Endothelial cell of umbilical vein (primary cell): ENCODE measurements at regions not wholly inside any gene's neighbourhood (a gene's known extent, or its start where the extent isn't known, plus 50 kb on each side); places are given as distances from the start of the nearest gene placed in this dataset.

Experiments
- BruUV-seq: library from RNA; stranded (reverse); fragments of 400-500 nt; replicated peaks from 2 replicates; lab custom pipeline; 2021; lab: Mats Ljungman, UMichigan
- CTCF ChIA-PET: fragments of 300-600, 350-600 bp; sonication (Branson Sonifier 250); formaldehyde crosslinking; loops from one replicate; lab custom pipeline; 2021; ENCODE audit warnings: antibody characterized with exemption, inconsistent platforms; lab: Charles Lee
- POLR2A ChIA-PET: fragments of 300-600, 350-600 bp; sonication (Branson Sonifier 250); formaldehyde crosslinking; loops from one replicate; lab custom pipeline; 2021; ENCODE audit warnings: antibody characterized with exemption, inconsistent platforms; lab: Charles Lee
- DNase-seq: peaks from one replicate; pipeline ENCODE4 v3.0.0-alpha.2; 2011; ENCODE audit warnings: low read depth, low spot score
- FAIRE-seq: peaks from 2 replicates; lab custom pipeline; 2011; peaks lifted over from hg19 to GRCh38; lab: Jason Lieb, UNC
- H2AFZ ChIP-seq: 2 replicates; pipeline ENCODE4 v1.6.0; 2012; ENCODE audit warnings: low read depth, low read length, control low read depth, inconsistent platforms
- H3K27ac ChIP-seq: 2 replicates; pipeline ENCODE4 v1.5.1; 2011; ENCODE audit warnings: low read depth, mild to moderate bottlenecking, control low read depth, low read length, moderate library complexity; ENCODE audit not compliant: insufficient read depth
- H3K27me3 ChIP-seq, 2 experiments: 2 replicates each; pipeline versions ENCODE4 v1.6.0 to v1.6.1; 2011; ENCODE audit warnings: low read length in 2 of 2, mixed read lengths in 1 of 2; ENCODE audit not compliant: control insufficient read depth in 2 of 2, insufficient read depth in 2 of 2
- H3K36me3 ChIP-seq, 2 experiments: 2 replicates in 1 of 2; 3 replicates in 1 of 2; pipeline ENCODE4 v1.5.1; 2011; ENCODE audit warnings: low read length in 2 of 2, mild to moderate bottlenecking in 1 of 2, moderate library complexity in 1 of 2; ENCODE audit not compliant: control insufficient read depth in 2 of 2, insufficient read depth in 2 of 2; ENCODE audit errors: extremely low read depth in 1 of 2
- H3K4me1 ChIP-seq: 3 replicates; pipeline ENCODE4 v1.5.1; 2011; ENCODE audit warnings: mild to moderate bottlenecking, low read length; ENCODE audit not compliant: control insufficient read depth, insufficient read depth; ENCODE audit errors: extremely low read depth
- H3K4me2 ChIP-seq: 2 replicates; pipeline ENCODE4 v1.6.1; 2011; ENCODE audit warnings: low read length, control low read depth, mixed read lengths; ENCODE audit not compliant: insufficient read depth
- H3K4me3 ChIP-seq, 3 experiments: fragments of 200-600 bp in 1 of 3; sonication (generic), shearing (Covaris generic) in 1 of 3; replicated peaks in 1 of 3; 2 replicates each; pipeline ENCODE4 v1.5.1; 2011 to 2016; ENCODE audit warnings: control low read depth in 3 of 3, low read length in 3 of 3, mild to moderate bottlenecking in 2 of 3, inconsistent platforms in 1 of 3, low read depth in 1 of 3, moderate library complexity in 1 of 3; ENCODE audit not compliant: insufficient read depth in 1 of 3
- H3K79me2 ChIP-seq: 2 replicates; pipeline ENCODE4 v1.6.0; 2012; ENCODE audit warnings: low read length, inconsistent platforms; ENCODE audit not compliant: control insufficient read depth, insufficient read depth
- H3K9ac ChIP-seq: replicated peaks from 2 replicates; pipeline ENCODE3; 2011; ENCODE audit warnings: low read length, control low read depth; ENCODE audit not compliant: insufficient read depth; ENCODE audit errors: extremely low read depth
- H3K9me1 ChIP-seq: replicated peaks from 3 replicates; pipeline ENCODE4 v1.6.0; 2011; ENCODE audit warnings: mild to moderate bottlenecking, low read length; ENCODE audit not compliant: control insufficient read depth, insufficient read depth; ENCODE audit errors: extremely low read depth
- H3K9me3 ChIP-seq: replicated peaks from 2 replicates; pipeline ENCODE4 v1.5.1; 2012; ENCODE audit warnings: low read length, inconsistent platforms; ENCODE audit not compliant: control insufficient read depth, insufficient read depth
- H4K20me1 ChIP-seq: replicated peaks from 2 replicates; pipeline ENCODE3; 2011; ENCODE audit warnings: mild to moderate bottlenecking, low read length; ENCODE audit not compliant: control insufficient read depth, insufficient read depth; ENCODE audit errors: extremely low read depth
- CTCF ChIP-seq, 2 donors: IDR thresholded peaks; 1 replicate in 1 of 2; 2 replicates in 1 of 2; pipeline ENCODE4 v1.5.1; 2011; ENCODE audit warnings: low read length in 2 of 2, mild to moderate bottlenecking in 2 of 2, moderate library complexity in 2 of 2, control low read depth in 1 of 2, inconsistent platforms in 1 of 2, low read depth in 1 of 2; ENCODE audit not compliant: insufficient read depth in 1 of 2; ENCODE audit errors: extremely low read depth in 1 of 2
- EZH2 ChIP-seq: IDR thresholded peaks from 2 replicates; pipeline ENCODE4 v1.6.1; 2012; ENCODE audit warnings: borderline replicate concordance, low read depth, mild to moderate bottlenecking, moderate library complexity, low read length, inconsistent platforms; ENCODE audit not compliant: severe bottlenecking
- FOS ChIP-seq: IDR thresholded peaks from 2 replicates; pipeline ENCODE4 v1.6.1; 2011; ENCODE audit warnings: mild to moderate bottlenecking, low read length, moderate library complexity, borderline replicate concordance; ENCODE audit not compliant: insufficient read depth
- GATA2 ChIP-seq: IDR thresholded peaks from 2 replicates; pipeline ENCODE4 v1.7.0; 2011; ENCODE audit warnings: low read depth, mild to moderate bottlenecking, moderate library complexity, mixed read lengths, low read length; ENCODE audit not compliant: insufficient read length, insufficient read depth
- JUN ChIP-seq: IDR thresholded peaks from 2 replicates; pipeline ENCODE4 v1.6.1; 2011; ENCODE audit warnings: borderline replicate concordance, low read depth; ENCODE audit not compliant: insufficient read length, insufficient read depth
- MAX ChIP-seq: IDR thresholded peaks from 2 replicates; pipeline ENCODE4 v1.6.1; 2011; ENCODE audit not compliant: insufficient read depth, insufficient read length
- MYC ChIP-seq: IDR thresholded peaks from one replicate; pipeline ENCODE4 v1.6.1; 2011; ENCODE audit warnings: mild to moderate bottlenecking, low read depth, low read length
- POLR2A ChIP-seq: IDR thresholded peaks from 2 replicates; pipeline ENCODE4 v1.6.1; 2012; ENCODE audit warnings: low read depth, mild to moderate bottlenecking, control low read depth, low read length
- POLR2AphosphoS5 ChIP-seq: IDR thresholded peaks from 2 replicates; pipeline ENCODE4 v1.6.1; 2012; ENCODE audit warnings: low read depth, mild to moderate bottlenecking, control low read depth, low read length, moderate library complexity; ENCODE audit not compliant: insufficient read depth
- dilution Hi-C: fragments of 300-500 bp; cut with MboI; formaldehyde crosslinking; loops from one replicate; pipeline ENCODE4 v1.15.0; 2019; ENCODE audit warnings: low sequenced_read_pairs; ENCODE audit not compliant: extremely low pct_ligation_motif_present
- intact Hi-C: fragments of 100-400 bp; cut with micrococcal nuclease; formaldehyde crosslinking; loops from one replicate; pipeline ENCODE4 v1.10.0; 2022

- H3K4me1 ChIP-seq, result no peaks in the 10 kb centered on the region
- H3K4me3 ChIP-seq, result no peak overlapping the region
- BruUV-seq, result no TSS peak
- H2AFZ ChIP-seq, result no peak overlapping the region
- H3K9me3 ChIP-seq, result no peaks in the 10 kb centered on the region
- ChIA-PET CTCF (no interaction called here), POLR2A (no interaction called here)
- H3K27ac ChIP-seq, result no peak overlapping the region
- no peaks in the 10 kb centered on the region for H3K79me2 ChIP-seq
- intact Hi-C loops (no loop called here), dilution Hi-C loops (no loop called here)
- no peak for FAIRE-seq
- H3K9me1 ChIP-seq, result no peaks in the 10 kb centered on the region
- DNase-seq, result no peak
- H3K36me3 ChIP-seq, result no peaks in the 10 kb centered on the region
- TF ChIP-seq EZH2 (no peak), JUN (no peak), MYC (no peak), GATA2 (no peak), POLR2A (no peak), MAX (no peak), FOS (no peak), CTCF (IDR thresholded peaks at IDR 0.05; ENCODE audit: extremely low read depth in 1 of 2, insufficient read depth in 1 of 2, low read depth in 1 of 2, low read length in 2 of 2) (no peak), POLR2AphosphoS5 (no peak)
- H3K4me2 ChIP-seq, result no peak overlapping the region
- no peaks in the 10 kb centered on the region for H3K27me3 ChIP-seq
- no peak overlapping the region for H3K9ac ChIP-seq
- no peaks in the 10 kb centered on the region for H4K20me1 ChIP-seq
Observed at GRCh38 chr3:117537949-117538348, 828.4 kb downstream of the TUSC7 start.
